ENCODE measurements at regions not wholly inside any gene's neighbourhood (a gene's known extent, or its start where the extent isn't known, plus 50 kb on each side); places are given as distances from the start of the nearest gene placed in this dataset.

DNA sequence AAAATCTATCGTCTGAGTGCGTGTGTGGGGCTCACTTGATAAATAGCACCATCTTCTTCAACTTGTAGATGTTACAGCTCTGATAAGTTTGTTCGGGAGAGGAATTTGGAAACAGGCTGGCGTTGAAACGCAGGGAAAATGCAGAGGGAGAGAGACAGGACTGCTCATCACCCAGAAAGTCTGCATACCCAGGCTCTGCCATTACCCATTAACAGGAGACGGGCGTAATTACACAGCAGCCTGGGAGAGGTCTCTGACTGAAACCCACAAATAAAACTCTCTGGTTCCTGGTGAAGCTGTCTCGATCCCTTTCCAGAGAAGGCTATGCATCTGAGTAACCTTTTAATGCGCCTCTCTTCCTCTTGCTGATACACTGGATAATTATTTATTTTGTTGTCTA lies 547.3 kb downstream of the BCL11B start:
- H3K9me3 ChIP-seq: no peaks in the 10 kb centered on the region
- no peaks in the 10 kb centered on the region for H3K27me3 ChIP-seq
- no peak for DNase-seq
- 64 to 73% methylated on average over 9 of the region's 9 CpGs for WGBS, 2 donors
- no peaks in the 10 kb centered on the region for H3K36me3 ChIP-seq
- intact Hi-C loops (cut with DNase I): no loop called here
- no peak for TF ChIP-seq POLR2A (IDR thresholded peaks at IDR 0.05)
- TF ChIP-seq CTCF (IDR thresholded peaks at IDR 0.05): no peak
- no peak overlapping the region for H3K27ac ChIP-seq
- H3K4me1 ChIP-seq: no peaks in the 10 kb centered on the region
- no peak overlapping the region for H3K4me3 ChIP-seq (replicated peaks in 1 of 3)

- 66 to 74% methylated on average over 7 of the region's 7 CpGs for WGBS, 2 donors
- TF ChIP-seq POLR2A (IDR thresholded peaks at IDR 0.05): no peak
- no peak for TF ChIP-seq CTCF (IDR thresholded peaks at IDR 0.05)
- no peak for DNase-seq
- H3K27ac ChIP-seq: no peak overlapping the region
- H3K27me3 ChIP-seq: no peaks in the 10 kb centered on the region
- no peaks in the 10 kb centered on the region for H3K9me3 ChIP-seq
- no peaks in the 10 kb centered on the region for H3K4me1 ChIP-seq
- intact Hi-C loops (cut with DNase I): no loop called here
- no peak overlapping the region for H3K4me3 ChIP-seq (replicated peaks in 1 of 3)
- no peaks in the 10 kb centered on the region for H3K36me3 ChIP-seq
These were observed 546.8 kb downstream of the BCL11B start for GRCh38 chr14:98725191-98725590.

DNA sequence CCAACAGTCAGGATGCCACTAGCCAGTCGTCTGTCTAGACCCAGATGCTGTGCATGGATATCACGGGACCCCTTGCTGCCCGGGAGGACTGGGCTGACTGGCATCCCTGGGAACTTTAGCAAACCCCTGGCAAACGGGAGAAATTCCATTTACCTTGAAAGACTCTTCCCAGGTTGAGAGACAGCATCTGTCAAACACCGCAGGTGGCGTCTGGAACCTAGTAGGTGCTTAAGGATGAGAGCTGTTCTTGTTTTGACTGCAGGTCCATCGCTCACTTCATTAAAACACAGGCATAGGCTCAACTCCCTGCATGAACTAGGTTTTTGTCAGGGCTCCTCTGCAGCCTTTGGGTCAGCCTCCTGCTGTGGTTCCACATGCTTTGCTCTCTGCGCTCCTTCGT lies 546.3 kb downstream of the BCL11B start:
- Histone ChIP-seq H3K27me3 (no peaks in the 10 kb centered on the region), H3K4me1 (no peaks in the 10 kb centered on the region), H3K27ac (no peak overlapping the region), H3K4me3 (replicated peaks in 1 of 3) (no peak overlapping the region), H3K9me3 (no peaks in the 10 kb centered on the region), H3K36me3 (no peaks in the 10 kb centered on the region)
- WGBS, 2 donors: 74 to 75% methylated on average over 9 of the region's 9 CpGs
- TF ChIP-seq CTCF (IDR thresholded peaks at IDR 0.05): no peak
- no peak for TF ChIP-seq POLR2A (IDR thresholded peaks at IDR 0.05)
- no peak for DNase-seq
- intact Hi-C loops (cut with DNase I): no loop called here

DNA sequence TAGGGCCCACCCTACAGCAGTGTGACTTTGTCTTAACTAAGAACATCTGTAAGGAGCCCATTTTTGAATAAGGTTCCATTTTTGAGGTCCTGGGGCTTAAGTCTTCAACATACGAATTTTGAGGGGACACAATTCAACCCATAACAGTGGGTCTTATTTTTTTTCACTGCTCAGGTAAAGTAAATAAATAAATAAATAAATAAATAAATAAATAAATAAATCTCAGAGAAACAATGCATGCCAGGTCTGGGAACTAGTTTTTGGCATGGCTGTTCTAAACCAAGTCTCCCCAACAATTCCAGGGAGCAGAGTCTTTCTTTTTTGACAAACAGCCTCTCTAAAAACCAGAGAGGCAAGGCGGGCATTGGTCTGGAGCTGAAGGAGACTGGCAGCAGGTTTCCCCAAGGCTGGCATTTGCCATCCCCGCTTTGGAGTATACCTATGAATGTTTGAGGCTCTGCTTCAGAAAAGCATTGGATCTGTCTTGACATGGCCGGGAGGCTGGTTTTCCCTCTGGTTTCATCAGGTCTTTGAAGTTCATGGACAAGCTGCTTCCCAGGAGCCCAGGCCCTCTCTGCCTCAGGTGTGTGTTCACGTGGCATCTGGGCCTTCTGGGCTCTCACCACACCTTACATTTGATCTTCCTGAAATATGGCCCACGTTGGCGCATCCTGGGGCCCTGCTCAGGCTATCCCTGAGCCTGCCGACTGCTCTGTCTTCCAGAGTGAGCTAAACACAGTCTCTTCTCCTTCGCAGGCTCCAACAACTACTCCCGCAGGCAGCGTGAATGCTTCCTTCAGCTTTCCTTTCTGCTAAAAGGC lies 545.2 kb downstream of the BCL11B start:
- intact Hi-C loops (cut with DNase I): no loop called here
- Histone ChIP-seq H3K27me3 (no peaks in the 10 kb centered on the region), H3K4me3 (replicated peaks in 1 of 3) (no peak overlapping the region), H3K27ac (no peak overlapping the region), H3K4me1 (no peaks in the 10 kb centered on the region), H3K9me3 (no peaks in the 10 kb centered on the region), H3K36me3 (no peaks in the 10 kb centered on the region)
- TF ChIP-seq POLR2A (IDR thresholded peaks at IDR 0.05) (no peak), CTCF (IDR thresholded peaks at IDR 0.05) (no peak)
- no peak for DNase-seq
- WGBS, 2 donors: 87% methylated on average over 11 of the region's 11 CpGs

GRCh38 chr14:98728024-98728423 lies 544.0 kb downstream of the BCL11B start:
- WGBS, 2 donors: 90 to 96% methylated on average over 4 of the region's 4 CpGs

More at GRCh38 chr14:98728024-98728423, 544.0 kb downstream of the BCL11B start:
- no peaks in the 10 kb centered on the region for H3K27me3 ChIP-seq
- DNase-seq: no peak
- no peak overlapping the region for H3K27ac ChIP-seq
- intact Hi-C loops (cut with DNase I): no loop called here
- no peaks in the 10 kb centered on the region for H3K4me1 ChIP-seq
- no peaks in the 10 kb centered on the region for H3K36me3 ChIP-seq
- H3K9me3 ChIP-seq: no peaks in the 10 kb centered on the region
- no peak overlapping the region for H3K4me3 ChIP-seq (replicated peaks in 1 of 3)
- TF ChIP-seq CTCF (IDR thresholded peaks at IDR 0.05) (no peak), POLR2A (IDR thresholded peaks at IDR 0.05) (no peak)
